ENCODE measurements at regions not wholly inside any gene's neighbourhood (a gene's known extent, or its start where the extent isn't known, plus 50 kb on each side); places are given as distances from the start of the nearest gene placed in this dataset.
"Not testable (repeated sequence)": the region's sequence is repeated elsewhere in the genome, so short reads cannot be mapped to it uniquely, and the experiment has no call there.

GRCh38 chr2:236785611-236786057 lies 216.0 kb downstream of the ACKR3 start:
- intact Hi-C loops (cut with DNase I): no loop called here
- no peaks in the 10 kb centered on the region for H3K27me3 ChIP-seq
- no peak overlapping the region for H3K9ac ChIP-seq (ENCODE audit: low read depth in 2 of 2, low read length in 2 of 2)
- no peak overlapping the region for H3K27ac ChIP-seq
- H3K36me3 ChIP-seq: no peaks in the 10 kb centered on the region
- no peak for DNase-seq
- no peak overlapping the region for H3K4me3 ChIP-seq
- no peak for TF ChIP-seq CTCF (IDR thresholded peaks at IDR 0.05)
- H3K4me1 ChIP-seq: no peaks in the 10 kb centered on the region
- no peaks in the 10 kb centered on the region for H3K9me3 ChIP-seq

- H3K36me3 ChIP-seq: no peaks in the 10 kb centered on the region
- TF ChIP-seq CTCF (IDR thresholded peaks at IDR 0.05): no peak
- H3K27me3 ChIP-seq: no peaks in the 10 kb centered on the region
- intact Hi-C loops (cut with DNase I): no loop called here
- H3K9ac ChIP-seq (ENCODE audit: low read depth in 2 of 2, low read length in 2 of 2): no peak overlapping the region
- DNase-seq: no peak
- no peak overlapping the region for H3K4me3 ChIP-seq
- no peaks in the 10 kb centered on the region for H3K4me1 ChIP-seq
- no peaks in the 10 kb centered on the region for H3K9me3 ChIP-seq
- no peak overlapping the region for H3K27ac ChIP-seq
Observed at GRCh38 chr2:236786751-236787150, 217.1 kb downstream of the ACKR3 start.

DNA sequence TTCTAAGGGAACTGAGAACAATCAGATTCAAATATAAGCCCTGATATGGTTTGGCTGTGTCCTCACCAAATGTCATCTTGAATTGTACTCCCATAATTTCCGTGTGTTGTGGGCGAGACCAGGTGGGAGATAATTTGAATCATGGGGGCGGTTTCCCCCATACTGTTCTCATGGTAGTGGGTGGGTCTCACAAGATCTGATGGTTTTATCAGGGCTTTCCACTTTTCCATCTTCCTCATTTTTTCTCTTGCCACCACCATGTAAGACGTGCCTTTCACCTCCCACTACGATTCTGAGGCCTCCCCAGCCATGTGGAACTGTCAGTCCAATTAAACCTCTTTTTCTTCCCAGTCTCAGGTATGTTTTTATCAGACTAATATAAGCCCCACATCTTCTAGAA lies 217.8 kb downstream of the ACKR3 start:
- H3K4me1 ChIP-seq; H3K4me3 ChIP-seq; H3K9ac ChIP-seq (ENCODE audit: low read depth in 2 of 2, low read length in 2 of 2); H3K36me3 ChIP-seq; H3K27ac ChIP-seq; H3K9me3 ChIP-seq; H3K27me3 ChIP-seq; intact Hi-C loops (cut with DNase I); DNase-seq: not testable (repeated sequence)

- no peak overlapping the region for H3K9ac ChIP-seq (ENCODE audit: low read depth in 2 of 2, low read length in 2 of 2)
- no peaks in the 10 kb centered on the region for H3K9me3 ChIP-seq
- H3K4me3 ChIP-seq: no peak overlapping the region
- no peaks in the 10 kb centered on the region for H3K36me3 ChIP-seq
- intact Hi-C loops (cut with DNase I): no loop called here
- no peaks in the 10 kb centered on the region for H3K27me3 ChIP-seq
- no peak overlapping the region for H3K27ac ChIP-seq
- no peak for TF ChIP-seq CTCF (IDR thresholded peaks at IDR 0.05)
- H3K4me1 ChIP-seq: no peaks in the 10 kb centered on the region
- DNase-seq: no peak
Observed at GRCh38 chr2:236787885-236788284, 218.3 kb downstream of the ACKR3 start.

GRCh38 chr2:236790963-236791362 lies 221.3 kb downstream of the ACKR3 start:
- Histone ChIP-seq H3K9ac (ENCODE audit: low read depth in 2 of 2, low read length in 2 of 2) (no peak overlapping the region), H3K36me3 (no peaks in the 10 kb centered on the region), H3K27me3 (no peaks in the 10 kb centered on the region), H3K9me3 (no peaks in the 10 kb centered on the region), H3K4me3 (no peak overlapping the region), H3K27ac (no peak overlapping the region), H3K4me1 (no peaks in the 10 kb centered on the region)
- no peak for TF ChIP-seq CTCF (IDR thresholded peaks at IDR 0.05)
- no peak for DNase-seq
- intact Hi-C loops (cut with DNase I): no loop called here

- Histone ChIP-seq H3K9me3 (no peaks in the 10 kb centered on the region), H3K4me1 (no peaks in the 10 kb centered on the region), H3K36me3 (no peaks in the 10 kb centered on the region), H3K4me3 (no peak overlapping the region), H3K9ac (ENCODE audit: low read depth in 2 of 2, low read length in 2 of 2) (no peak overlapping the region), H3K27me3 (no peaks in the 10 kb centered on the region), H3K27ac (no peak overlapping the region)
- intact Hi-C loops (cut with DNase I): no loop called here
- TF ChIP-seq CTCF (IDR thresholded peaks at IDR 0.05): no peak
- DNase-seq: no peak
Observed at GRCh38 chr2:236793023-236794011, 223.7 kb downstream of the ACKR3 start.
